ENCODE measurements at regions not wholly inside any gene's neighbourhood (a gene's known extent, or its start where the extent isn't known, plus 50 kb on each side); places are given as distances from the start of the nearest gene placed in this dataset.

GRCh38 chr10:4141471-4141870 is 356.5 kb upstream of the KLF6 start:
- WGBS: 83% methylated on average over 4 of the region's 4 CpGs
- H3K27me3 ChIP-seq (ENCODE audit: control insufficient read depth in 4 of 4, insufficient read depth in 4 of 4, low read length in 3 of 4): no peaks in the 10 kb centered on the region
- H3K27ac ChIP-seq (ENCODE audit: low read depth in 1 of 2, low read length in 2 of 2): no peak overlapping the region
- no peak for TF ChIP-seq TAF1 (conservative IDR thresholded peaks at IDR 0.05)
- TF ChIP-seq REST (IDR thresholded peaks at IDR 0.05): peak; percentile 94
- no peak overlapping the region for H3K9ac ChIP-seq (ENCODE audit: low read depth in 1 of 2, low read length in 2 of 2)
- no peaks in the 10 kb centered on the region for H3K4me1 ChIP-seq (ENCODE audit: control insufficient read depth in 4 of 4, insufficient read depth in 4 of 4, low read length in 3 of 4)
- H3K4me3 ChIP-seq (ENCODE audit: low read depth in 1 of 3, low read length in 3 of 3): no peak overlapping the region
- H3K9me3 ChIP-seq (ENCODE audit: control insufficient read depth in 4 of 4, low read length in 3 of 4): peaks cover 0 to 6% (median 3%) of the 10 kb centered on the region in 4 donors
- no peaks in the 10 kb centered on the region for H3K36me3 ChIP-seq (ENCODE audit: control insufficient read depth in 4 of 4, insufficient read depth in 3 of 4, low read depth in 1 of 4, low read length in 3 of 4)
- DNase-seq (ENCODE audit: low spot score): no peak

- Histone ChIP-seq H3K4me1 (ENCODE audit: control insufficient read depth in 4 of 4, insufficient read depth in 4 of 4, low read length in 3 of 4) (no peaks in the 10 kb centered on the region), H3K9me3 (ENCODE audit: control insufficient read depth in 4 of 4, low read length in 3 of 4) (peaks cover 0 to 6% (median 3%) of the 10 kb centered on the region in 4 donors), H3K9ac (ENCODE audit: low read depth in 1 of 2, low read length in 2 of 2) (no peak overlapping the region), H3K4me3 (ENCODE audit: low read depth in 1 of 3, low read length in 3 of 3) (no peak overlapping the region), H3K36me3 (ENCODE audit: control insufficient read depth in 4 of 4, insufficient read depth in 3 of 4, low read depth in 1 of 4, low read length in 3 of 4) (no peaks in the 10 kb centered on the region), H3K27me3 (ENCODE audit: control insufficient read depth in 4 of 4, insufficient read depth in 4 of 4, low read length in 3 of 4) (no peaks in the 10 kb centered on the region), H3K27ac (ENCODE audit: low read depth in 1 of 2, low read length in 2 of 2) (no peak overlapping the region)
- DNase-seq (ENCODE audit: low spot score): no peak
- WGBS: 91% methylated on average over 3 of the region's 3 CpGs
- no peak for TF ChIP-seq SP1 (IDR thresholded peaks at IDR 0.05)
- TF ChIP-seq FOXA2 (IDR thresholded peaks at IDR 0.05): no peak
- no peak for TF ChIP-seq TAF1 (conservative IDR thresholded peaks at IDR 0.05)
- no peak for TF ChIP-seq NR2F2 (IDR thresholded peaks at IDR 0.05)
- TF ChIP-seq ZBTB33 (IDR thresholded peaks at IDR 0.05): no peak
- no peak for TF ChIP-seq YY1 (IDR thresholded peaks at IDR 0.05)
- TF ChIP-seq MAX (IDR thresholded peaks at IDR 0.05): no peak
- TF ChIP-seq EGR1 (IDR thresholded peaks at IDR 0.05; ENCODE audit: low read depth in 2 of 2): no peak
- TF ChIP-seq RXRA (IDR thresholded peaks at IDR 0.05): no peak
- TF ChIP-seq ATF3 (IDR thresholded peaks at IDR 0.05): no peak
- no peak for TF ChIP-seq JUND (IDR thresholded peaks at IDR 0.05)
Measured at GRCh38 chr10:4138146-4138721, 353.2 kb upstream of the KLF6 start.

GRCh38 chr10:4137299-4137698 is 352.3 kb upstream of the KLF6 start:
- Histone ChIP-seq H3K9me3 (ENCODE audit: control insufficient read depth in 4 of 4, low read length in 3 of 4) (peaks cover 0 to 6% (median 3%) of the 10 kb centered on the region in 4 donors), H3K4me3 (ENCODE audit: low read depth in 1 of 3, low read length in 3 of 3) (no peak overlapping the region), H3K36me3 (ENCODE audit: control insufficient read depth in 4 of 4, insufficient read depth in 3 of 4, low read depth in 1 of 4, low read length in 3 of 4) (no peaks in the 10 kb centered on the region), H3K4me1 (ENCODE audit: control insufficient read depth in 4 of 4, insufficient read depth in 4 of 4, low read length in 3 of 4) (no peaks in the 10 kb centered on the region), H3K27me3 (ENCODE audit: control insufficient read depth in 4 of 4, insufficient read depth in 4 of 4, low read length in 3 of 4) (no peaks in the 10 kb centered on the region), H3K27ac (ENCODE audit: low read depth in 1 of 2, low read length in 2 of 2) (no peak overlapping the region), H3K9ac (ENCODE audit: low read depth in 1 of 2, low read length in 2 of 2) (no peak overlapping the region)
- TF ChIP-seq FOXA2 (IDR thresholded peaks at IDR 0.05): no peak
- no peak for TF ChIP-seq REST (IDR thresholded peaks at IDR 0.05)
- 94% methylated on average over 4 of the region's 4 CpGs for WGBS
- no peak for DNase-seq (ENCODE audit: low spot score)

All from liver (tissue), 7 donors.